Esophagus squamous epithelium (tissue), 4 donors: ENCODE measurements at regions not wholly inside any gene's neighbourhood (a gene's known extent, or its start where the extent isn't known, plus 50 kb on each side); places are given as distances from the start of the nearest gene placed in this dataset.

ENCODE experiments used
- CTCF ChIP-seq, 6 experiments: fragments of 450-650 bp in 4 of 6; fragments of 200-600 bp in 2 of 6; sonication (generic) in 2 of 6; IDR thresholded peaks; one replicate each; pipeline ENCODE4 v1.5.1; 2016 to 2019; ENCODE audit warnings: antibody characterized with exemption in 6 of 6, mild to moderate bottlenecking in 4 of 6, moderate library complexity in 4 of 6
- POLR2A ChIP-seq, 4 donors: fragments of 450-650 bp; IDR thresholded peaks; one replicate each; pipeline ENCODE4 v1.6.1; 2017; ENCODE audit warnings: antibody characterized with exemption in 4 of 4, mild to moderate bottlenecking in 4 of 4, moderate library complexity in 3 of 4

- TF ChIP-seq CTCF (IDR thresholded peaks at IDR 0.05) (no peak), POLR2A (IDR thresholded peaks at IDR 0.05) (no peak)
Observed at GRCh38 chr4:1543561-1543960, 137.3 kb upstream of the NKX1-1 start.
